Fibroblast of skin of left quadriceps (primary cell): ENCODE measurements at regions not wholly inside any gene's neighbourhood (a gene's known extent, or its start where the extent isn't known, plus 50 kb on each side); places are given as distances from the start of the nearest gene placed in this dataset.
A peak's percentile ranks its signal among the peaks of the same experiment; 100 is the strongest.
"Not testable (repeated sequence)": the region's sequence is repeated elsewhere in the genome, so short reads cannot be mapped to it uniquely, and the experiment has no call there.

Experiments used
- DNase-seq, 2 experiments: peaks; one replicate each; pipeline ENCODE4 v3.0.0-alpha.2; 2013; ENCODE audit warnings: low read depth in 2 of 2

- DNase-seq, result no peak
Measured at GRCh38 chrY:7417946-7418345, 506.4 kb upstream of the AMELY start.

- no peak for DNase-seq
Measured at GRCh38 chrY:7416406-7416805, 504.9 kb upstream of the AMELY start.

- peak in 1 of 2 experiments; percentile 8 for DNase-seq
Measured at GRCh38 chrY:7415157-7415633, 503.6 kb upstream of the AMELY start.

GRCh38 chrY:7390056-7390455 is 478.5 kb upstream of the AMELY start:
- DNase-seq, result no peak

- peak; percentile 21 to 29 for DNase-seq
Measured at GRCh38 chrY:7382988-7383387, 471.4 kb upstream of the AMELY start.

GRCh38 chrY:7377091-7377490 is 465.5 kb upstream of the AMELY start:
- DNase-seq, result no peak

- DNase-seq, result not testable (repeated sequence)
Measured at GRCh38 chrY:7374485-7374884, 462.9 kb upstream of the AMELY start.

- not testable (repeated sequence) for DNase-seq
Measured at GRCh38 chrY:7371953-7372352, 460.4 kb upstream of the AMELY start.

GRCh38 chrY:7371026-7371425 is 459.5 kb upstream of the AMELY start:
- not testable (repeated sequence) for DNase-seq

GRCh38 chrY:7359520-7359919 is 448.0 kb upstream of the AMELY start:
- DNase-seq, result no peak

GRCh38 chrY:7358103-7358752 is 446.7 kb upstream of the AMELY start:
- DNase-seq, result no peak

- peak; percentile 36 to 41 for DNase-seq
Measured at GRCh38 chrY:7355891-7356290, 444.3 kb upstream of the AMELY start.

GRCh38 chrY:7344661-7345060 is 433.1 kb upstream of the AMELY start:
- DNase-seq, result peak; percentile 34 to 38

- no peak for DNase-seq
Measured at GRCh38 chrY:7343261-7343660, 431.7 kb upstream of the AMELY start.

GRCh38 chrY:7342732-7343131 is 431.2 kb upstream of the AMELY start:
- DNase-seq, result not testable (repeated sequence)

GRCh38 chrY:7339391-7340087 is 428.0 kb upstream of the AMELY start:
- no peak for DNase-seq

GRCh38 chrY:7336023-7336873 is 424.7 kb upstream of the AMELY start:
- DNase-seq, result no peak

GRCh38 chrY:7334449-7334848 is 422.9 kb upstream of the AMELY start:
- DNase-seq, result no peak

GRCh38 chrY:7326296-7327246 is 415.0 kb upstream of the AMELY start:
- DNase-seq, result no peak

GRCh38 chrY:7325531-7325930 is 414.0 kb upstream of the AMELY start:
- DNase-seq, result no peak

- no peak for DNase-seq
Measured at GRCh38 chrY:7320751-7321150, 409.2 kb upstream of the AMELY start.
